ENCODE measurements at regions not wholly inside any gene's neighbourhood (a gene's known extent, or its start where the extent isn't known, plus 50 kb on each side); places are given as distances from the start of the nearest gene placed in this dataset.

DNA sequence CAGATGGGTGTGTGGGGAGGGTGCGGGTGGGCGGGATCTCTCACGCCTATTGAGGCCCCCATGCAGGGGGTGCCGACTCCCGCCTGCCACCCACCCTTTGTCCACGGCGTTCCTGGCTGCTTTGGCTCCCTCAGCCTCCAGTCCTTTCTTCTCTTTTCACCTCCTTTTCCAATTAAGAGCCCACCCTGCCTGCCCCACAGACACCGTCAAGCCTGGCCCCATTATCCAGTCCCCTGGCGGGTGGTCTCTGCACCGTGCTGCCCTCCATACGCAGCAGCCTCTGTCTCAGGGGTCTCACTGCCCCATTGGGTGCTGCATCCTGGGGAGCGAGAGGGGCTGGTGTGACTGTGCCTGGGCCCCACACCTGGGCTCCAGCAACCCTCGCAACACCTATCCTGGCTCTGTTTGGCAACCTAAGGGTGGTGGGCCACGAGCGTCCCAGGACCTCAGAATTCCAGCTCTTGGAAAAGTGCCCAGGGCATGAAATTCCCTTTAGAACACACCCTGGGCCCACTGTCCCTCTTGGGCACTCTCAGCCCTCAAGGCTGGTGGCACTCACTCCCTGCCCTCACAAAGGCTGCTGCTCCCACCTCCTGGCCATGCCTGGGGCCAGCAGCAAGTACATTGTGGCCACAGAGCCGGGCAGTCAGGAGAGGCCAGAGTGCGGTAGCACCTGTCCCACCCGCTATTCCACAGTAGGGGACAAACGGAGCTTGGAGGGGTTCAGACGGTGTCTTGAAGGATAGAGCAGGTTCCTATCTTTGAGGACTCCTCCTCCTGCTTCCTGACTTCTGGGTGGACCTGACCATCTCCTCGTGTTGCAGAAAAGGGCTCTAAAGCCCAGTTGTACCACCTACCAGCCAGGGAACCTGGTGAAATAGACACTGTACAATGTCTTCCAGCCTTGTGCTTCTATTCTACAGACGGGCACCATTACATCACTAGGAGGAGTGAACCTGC lies 114.1 kb downstream of the KIF26A start:
- ChIA-PET POLR2A (no interaction called here), CTCF (no interaction called here)
- Histone ChIP-seq H3K4me1 (ENCODE audit: control insufficient read depth, insufficient read depth, low read length) (no peaks in the 10 kb centered on the region), H3K36me3 (ENCODE audit: control insufficient read depth in 2 of 2, insufficient read depth in 1 of 2, low read length in 2 of 2) (no peaks in the 10 kb centered on the region), H3K27ac (ENCODE audit: extremely low read depth, low read depth, low read length) (no peak overlapping the region), H3K4me3 (ENCODE audit: low read depth, low read length) (no peak overlapping the region), H3K9me3 (ENCODE audit: control insufficient read depth, insufficient read depth, low read depth, low read length) (no peaks in the 10 kb centered on the region)
- no peak for TF ChIP-seq ZIC2 (tag by site-specific recombination; IDR thresholded peaks at IDR 0.05)
- peak; percentile 81 for TF ChIP-seq KLF1 (tag by site-specific recombination; IDR thresholded peaks at IDR 0.05)

DNA sequence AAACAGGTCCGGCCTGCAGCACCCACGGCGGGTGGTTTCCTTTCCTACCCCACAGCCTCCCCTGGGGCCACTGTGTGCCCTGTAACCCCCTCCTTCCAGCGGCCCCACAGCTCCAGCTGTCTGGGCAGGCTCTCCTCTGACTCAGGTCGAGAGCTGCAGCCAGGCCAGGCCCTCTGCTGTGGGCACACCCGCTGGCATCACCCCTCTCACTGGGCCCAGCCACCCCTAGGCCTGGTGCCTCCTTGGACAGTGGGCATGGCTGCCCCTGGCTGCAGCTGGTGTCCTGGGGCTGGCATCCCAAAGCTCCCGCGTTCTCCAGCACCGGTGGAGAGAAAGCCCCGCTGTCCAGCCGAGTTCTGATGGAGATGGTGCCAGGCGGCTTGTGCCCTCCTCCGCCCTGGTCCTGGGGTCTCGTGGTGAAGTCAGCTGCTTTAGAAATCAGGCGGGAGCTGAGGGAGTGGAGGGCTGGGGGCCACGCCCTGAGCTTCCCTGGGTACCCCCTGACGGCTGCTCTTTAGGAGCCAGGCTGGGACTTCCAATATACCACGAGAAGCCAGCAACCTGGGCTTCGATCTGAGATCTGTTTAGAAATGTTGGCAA lies 114.9 kb downstream of the KIF26A start:
- Histone ChIP-seq H3K9me3 (ENCODE audit: control insufficient read depth, insufficient read depth, low read depth, low read length) (no peaks in the 10 kb centered on the region), H3K27ac (ENCODE audit: extremely low read depth, low read depth, low read length) (no peak overlapping the region), H3K36me3 (ENCODE audit: control insufficient read depth in 2 of 2, insufficient read depth in 1 of 2, low read length in 2 of 2) (no peaks in the 10 kb centered on the region), H3K4me3 (ENCODE audit: low read depth, low read length) (no peak overlapping the region), H3K4me1 (ENCODE audit: control insufficient read depth, insufficient read depth, low read length) (no peaks in the 10 kb centered on the region)
- ChIA-PET CTCF (no interaction called here), POLR2A (no interaction called here)
- TF ChIP-seq KLF1 (tag by site-specific recombination; IDR thresholded peaks at IDR 0.05), result no peak
- no peak for TF ChIP-seq ZNF654 (tag by site-specific recombination; IDR thresholded peaks at IDR 0.05; ENCODE audit: low read depth)
- TF ChIP-seq ZNF416 (tag by site-specific recombination; IDR thresholded peaks at IDR 0.05), result no peak
- TF ChIP-seq GLIS2 (tag by site-specific recombination; IDR thresholded peaks at IDR 0.05), result no peak
- no peak for TF ChIP-seq ZNF175 (tag by site-specific recombination; IDR thresholded peaks at IDR 0.05)
- no peak for TF ChIP-seq ZNF311 (tag by site-specific recombination; IDR thresholded peaks at IDR 0.05; ENCODE audit: borderline replicate concordance)
- TF ChIP-seq, protein P1, sequence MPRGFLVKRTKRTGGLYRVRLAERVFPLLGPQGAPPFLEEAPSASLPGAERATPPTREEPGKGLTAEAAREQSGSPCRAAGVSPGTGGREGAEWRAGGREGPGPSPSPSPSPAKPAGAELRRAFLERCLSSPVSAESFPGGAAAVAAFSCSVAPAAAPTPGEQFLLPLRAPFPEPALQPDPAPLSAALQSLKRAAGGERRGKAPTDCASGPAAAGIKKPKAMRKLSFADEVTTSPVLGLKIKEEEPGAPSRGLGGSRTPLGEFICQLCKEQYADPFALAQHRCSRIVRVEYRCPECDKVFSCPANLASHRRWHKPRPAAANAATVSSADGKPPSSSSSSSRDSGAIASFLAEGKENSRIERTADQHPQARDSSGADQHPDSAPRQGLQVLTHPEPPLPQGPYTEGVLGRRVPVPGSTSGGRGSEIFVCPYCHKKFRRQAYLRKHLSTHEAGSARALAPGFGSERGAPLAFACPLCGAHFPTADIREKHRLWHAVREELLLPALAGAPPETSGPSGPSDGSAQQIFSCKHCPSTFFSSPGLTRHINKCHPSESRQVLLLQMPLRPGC (tag by site-specific recombination; IDR thresholded peaks at IDR 0.05), result no peak
- TF ChIP-seq GLIS1 (tag by site-specific recombination; IDR thresholded peaks at IDR 0.05), result no peak
- TF ChIP-seq ZNF112 (tag by site-specific recombination; IDR thresholded peaks at IDR 0.05), result no peak
- TF ChIP-seq REPIN1 (tag by site-specific recombination; IDR thresholded peaks at IDR 0.05; ENCODE audit: low read depth), result no peak
- no peak for TF ChIP-seq SETDB1 (IDR thresholded peaks at IDR 0.05; ENCODE audit: insufficient read length, low read length)

DNA sequence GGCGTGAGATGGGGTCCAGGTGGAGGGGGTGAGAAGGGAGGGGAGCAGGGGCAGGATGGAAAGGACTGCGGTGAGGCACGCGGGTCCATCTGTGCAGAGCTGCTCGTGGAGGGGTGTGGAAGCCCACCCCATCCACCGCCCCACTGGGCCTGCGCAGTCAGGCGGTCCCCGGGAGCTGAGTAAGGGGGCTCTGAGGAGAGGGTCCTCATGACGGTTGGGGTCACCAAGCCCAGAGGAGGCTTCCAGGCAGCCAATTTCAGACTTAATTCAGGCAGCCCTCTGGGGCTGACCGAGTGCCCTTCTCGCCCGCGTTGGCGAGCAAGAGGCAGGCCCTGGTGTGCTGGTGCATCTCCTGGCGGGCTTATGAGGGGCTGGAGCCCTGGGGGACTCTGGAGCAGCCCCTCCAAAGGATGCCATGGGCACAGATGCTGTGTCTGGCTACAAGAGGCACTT lies 115.5 kb downstream of the KIF26A start:
- no peaks in the 10 kb centered on the region for H3K36me3 ChIP-seq (ENCODE audit: control insufficient read depth in 2 of 2, insufficient read depth in 1 of 2, low read length in 2 of 2)
- no peaks in the 10 kb centered on the region for H3K9me3 ChIP-seq (ENCODE audit: control insufficient read depth, insufficient read depth, low read depth, low read length)
- H3K4me1 ChIP-seq (ENCODE audit: control insufficient read depth, insufficient read depth, low read length), result no peaks in the 10 kb centered on the region
- no peak overlapping the region for H3K4me3 ChIP-seq (ENCODE audit: low read depth, low read length)
- H3K27ac ChIP-seq (ENCODE audit: extremely low read depth, low read depth, low read length), result no peak overlapping the region
- POLR2A ChIA-PET, result no interaction called here
- CTCF ChIA-PET, result no interaction called here
- TF ChIP-seq ZNF214 (tag by site-specific recombination; IDR thresholded peaks at IDR 0.05; ENCODE audit: borderline replicate concordance) (no peak), ZNF274 (IDR thresholded peaks at IDR 0.05; ENCODE audit: low read length) (no peak), ZNF274 (tag by site-specific recombination; IDR thresholded peaks at IDR 0.05; ENCODE audit: borderline replicate concordance) (no peak), ZNF558 (tag by site-specific recombination; IDR thresholded peaks at IDR 0.05) (no peak), EGR2 (tag by site-specific recombination; IDR thresholded peaks at IDR 0.05; ENCODE audit: low read depth) (no peak), ZNF777 (tag by site-specific recombination; IDR thresholded peaks at IDR 0.05; ENCODE audit: borderline replicate concordance) (no peak), OSR2 (tag by site-specific recombination; IDR thresholded peaks at IDR 0.05) (no peak)
- TF ChIP-seq, protein P2, sequence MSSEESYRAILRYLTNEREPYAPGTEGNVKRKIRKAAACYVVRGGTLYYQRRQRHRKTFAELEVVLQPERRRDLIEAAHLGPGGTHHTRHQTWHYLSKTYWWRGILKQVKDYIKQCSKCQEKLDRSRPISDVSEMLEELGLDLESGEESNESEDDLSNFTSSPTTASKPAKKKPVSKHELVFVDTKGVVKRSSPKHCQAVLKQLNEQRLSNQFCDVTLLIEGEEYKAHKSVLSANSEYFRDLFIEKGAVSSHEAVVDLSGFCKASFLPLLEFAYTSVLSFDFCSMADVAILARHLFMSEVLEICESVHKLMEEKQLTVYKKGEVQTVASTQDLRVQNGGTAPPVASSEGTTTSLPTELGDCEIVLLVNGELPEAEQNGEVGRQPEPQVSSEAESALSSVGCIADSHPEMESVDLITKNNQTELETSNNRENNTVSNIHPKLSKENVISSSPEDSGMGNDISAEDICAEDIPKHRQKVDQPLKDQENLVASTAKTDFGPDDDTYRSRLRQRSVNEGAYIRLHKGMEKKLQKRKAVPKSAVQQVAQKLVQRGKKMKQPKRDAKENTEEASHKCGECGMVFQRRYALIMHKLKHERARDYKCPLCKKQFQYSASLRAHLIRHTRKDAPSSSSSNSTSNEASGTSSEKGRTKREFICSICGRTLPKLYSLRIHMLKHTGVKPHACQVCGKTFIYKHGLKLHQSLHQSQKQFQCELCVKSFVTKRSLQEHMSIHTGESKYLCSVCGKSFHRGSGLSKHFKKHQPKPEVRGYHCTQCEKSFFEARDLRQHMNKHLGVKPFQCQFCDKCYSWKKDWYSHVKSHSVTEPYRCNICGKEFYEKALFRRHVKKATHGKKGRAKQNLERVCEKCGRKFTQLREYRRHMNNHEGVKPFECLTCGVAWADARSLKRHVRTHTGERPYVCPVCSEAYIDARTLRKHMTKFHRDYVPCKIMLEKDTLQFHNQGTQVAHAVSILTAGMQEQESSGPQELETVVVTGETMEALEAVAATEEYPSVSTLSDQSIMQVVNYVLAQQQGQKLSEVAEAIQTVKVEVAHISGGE (tag by site-specific recombination; conservative IDR thresholded peaks at IDR 0.05; ENCODE audit: low read depth), result no peak
- TF ChIP-seq, protein P3, sequence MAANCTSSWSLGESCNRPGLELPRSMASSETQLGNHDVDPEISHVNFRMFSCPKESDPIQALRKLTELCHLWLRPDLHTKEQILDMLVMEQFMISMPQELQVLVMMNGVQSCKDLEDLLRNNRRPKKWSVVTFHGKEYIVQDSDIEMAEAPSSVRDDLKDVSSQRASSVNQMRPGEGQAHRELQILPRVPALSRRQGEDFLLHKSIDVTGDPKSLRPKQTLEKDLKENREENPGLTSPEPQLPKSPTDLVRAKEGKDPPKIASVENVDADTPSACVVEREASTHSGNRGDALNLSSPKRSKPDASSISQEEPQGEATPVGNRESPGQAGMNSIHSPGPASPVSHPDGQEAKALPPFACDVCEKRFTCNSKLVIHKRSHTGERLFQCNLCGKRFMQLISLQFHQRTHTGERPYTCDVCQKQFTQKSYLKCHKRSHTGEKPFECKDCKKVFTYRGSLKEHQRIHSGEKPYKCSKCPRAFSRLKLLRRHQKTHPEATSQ (tag by site-specific recombination; IDR thresholded peaks at IDR 0.05), result no peak
- TF ChIP-seq, protein P4, sequence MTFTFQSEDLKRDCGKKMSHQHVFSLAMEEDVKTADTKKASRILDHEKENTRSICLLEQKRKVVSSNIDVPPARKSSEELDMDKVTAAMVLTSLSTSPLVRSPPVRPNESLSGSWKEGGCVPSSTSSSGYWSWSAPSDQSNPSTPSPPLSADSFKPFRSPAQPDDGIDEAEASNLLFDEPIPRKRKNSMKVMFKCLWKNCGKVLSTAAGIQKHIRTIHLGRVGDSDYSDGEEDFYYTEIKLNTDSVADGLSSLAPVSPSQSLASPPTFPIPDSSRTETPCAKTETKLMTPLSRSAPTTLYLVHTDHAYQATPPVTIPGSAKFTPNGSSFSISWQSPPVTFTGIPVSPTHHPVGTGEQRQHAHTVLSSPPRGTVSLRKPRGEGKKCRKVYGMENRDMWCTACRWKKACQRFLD (tag by site-specific recombination; IDR thresholded peaks at IDR 0.05), result no peak

Measured in HEK293 (cell line).